Endothelial cell (in vitro differentiated cells): ENCODE measurements at regions not wholly inside any gene's neighbourhood (a gene's known extent, or its start where the extent isn't known, plus 50 kb on each side); places are given as distances from the start of the nearest gene placed in this dataset.

Source experiments
- DNase-seq: peaks from one replicate; pipeline ENCODE4 v3.0.0; 2021; ENCODE audit warnings: low spot score
- H3K27ac Mint-ChIP-seq: one replicate; pipeline ENCODE4 v1.8.0; 2021; ENCODE audit warnings: mixed read lengths, inconsistent platforms; ENCODE audit not compliant: unreplicated experiment
- H3K27me3 Mint-ChIP-seq: one replicate; pipeline ENCODE4 v1.8.0; 2021; ENCODE audit warnings: mild to moderate bottlenecking, moderate library complexity, mixed read lengths, inconsistent platforms; ENCODE audit not compliant: unreplicated experiment
- H3K36me3 Mint-ChIP-seq: one replicate; pipeline ENCODE4 v1.8.0; 2021; ENCODE audit warnings: mild to moderate bottlenecking, low read depth, mixed read lengths, inconsistent platforms; ENCODE audit not compliant: unreplicated experiment
- H3K4me1 Mint-ChIP-seq: one replicate; pipeline ENCODE4 v1.8.0; 2021; ENCODE audit warnings: mild to moderate bottlenecking, mixed read lengths, inconsistent platforms; ENCODE audit not compliant: unreplicated experiment
- H3K4me3 Mint-ChIP-seq: one replicate; pipeline ENCODE4 v1.8.0; 2021; ENCODE audit warnings: mild to moderate bottlenecking, mixed read lengths, inconsistent platforms; ENCODE audit not compliant: unreplicated experiment
- H3K9me3 Mint-ChIP-seq: one replicate; pipeline ENCODE4 v1.8.0; 2021; ENCODE audit warnings: mixed read lengths, inconsistent platforms; ENCODE audit not compliant: unreplicated experiment
- CTCF ChIP-seq: fragments of 200-600 bp; sonication (generic); IDR thresholded peaks from one replicate; pipeline ENCODE4 v1.5.0; 2021; ENCODE audit warnings: antibody characterized with exemption; ENCODE audit not compliant: unreplicated experiment

- DNase-seq = no peak
- no peaks in the 10 kb centered on the region for H3K27me3 Mint-ChIP-seq
- no peak overlapping the region for H3K4me3 Mint-ChIP-seq
- peaks cover 13% of the 10 kb centered on the region for H3K4me1 Mint-ChIP-seq
- no peaks in the 10 kb centered on the region for H3K36me3 Mint-ChIP-seq
- H3K27ac Mint-ChIP-seq = no peak overlapping the region
- no peak for TF ChIP-seq CTCF
- peaks cover 6% of the 10 kb centered on the region for H3K9me3 Mint-ChIP-seq
These were observed 74.2 kb upstream of the GLI3 start for GRCh38 chr7:42311195-42311594.

GRCh38 chr7:42292991-42293521 lies 56.0 kb upstream of the GLI3 start:
- Mint-ChIP-seq H3K27ac (no peak overlapping the region), H3K9me3 (no peaks in the 10 kb centered on the region), H3K36me3 (no peaks in the 10 kb centered on the region), H3K4me1 (no peaks in the 10 kb centered on the region), H3K4me3 (no peak overlapping the region), H3K27me3 (no peaks in the 10 kb centered on the region)
- TF ChIP-seq CTCF = no peak
- no peak for DNase-seq

GRCh38 chr7:42289473-42289872 lies 52.5 kb upstream of the GLI3 start:
- no peak for DNase-seq
- no peaks in the 10 kb centered on the region for H3K36me3 Mint-ChIP-seq
- H3K4me1 Mint-ChIP-seq = no peaks in the 10 kb centered on the region
- no peak overlapping the region for H3K27ac Mint-ChIP-seq
- no peaks in the 10 kb centered on the region for H3K9me3 Mint-ChIP-seq
- TF ChIP-seq CTCF = no peak
- no peaks in the 10 kb centered on the region for H3K27me3 Mint-ChIP-seq
- no peak overlapping the region for H3K4me3 Mint-ChIP-seq
